ENCODE measurements at regions not wholly inside any gene's neighbourhood (a gene's known extent, or its start where the extent isn't known, plus 50 kb on each side); places are given as distances from the start of the nearest gene placed in this dataset.

DNA sequence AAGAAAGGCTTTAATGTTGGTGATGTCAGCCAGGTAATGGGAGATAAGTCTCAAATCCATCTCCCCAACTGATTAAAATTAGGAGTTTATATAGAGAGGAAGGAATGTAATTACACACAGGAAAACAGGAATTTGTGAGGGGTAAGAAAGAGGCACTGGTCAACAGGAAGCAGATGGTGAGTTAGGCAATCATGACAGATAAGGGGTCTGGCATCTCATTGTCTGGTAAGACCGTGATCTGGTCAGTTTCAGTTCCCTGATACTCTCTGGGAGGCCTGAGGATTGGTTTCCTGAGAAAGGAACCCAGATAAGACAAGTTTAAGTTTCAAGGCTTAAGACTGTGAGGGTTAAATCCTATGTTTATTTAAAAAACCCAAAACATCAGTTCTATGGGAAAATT, 414.7 kb upstream of the ARRDC4 start:
- WGBS, 3 donors: 44 to 69% (median 53%) methylated on average over 1 of the region's 1 CpG

DNA sequence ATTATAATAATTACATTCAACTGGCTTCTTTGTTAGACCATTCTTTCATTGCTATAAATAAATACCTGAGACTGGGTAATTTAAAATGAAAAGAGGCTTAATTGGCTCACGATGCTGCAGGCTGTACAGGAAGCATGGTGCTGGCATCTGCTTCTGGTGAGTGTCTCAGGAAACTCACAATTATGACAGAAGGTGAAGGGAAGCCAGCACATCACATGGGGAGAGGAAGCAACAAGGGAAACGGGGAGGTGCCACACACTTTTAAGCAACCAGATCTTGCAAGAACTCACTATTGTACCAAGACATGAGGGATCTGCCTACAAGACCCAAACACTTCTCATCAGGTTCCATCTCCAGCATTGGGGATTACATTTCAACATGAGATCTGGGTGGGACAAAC, 413.1 kb upstream of the ARRDC4 start:
- intact Hi-C loops (cut with DNase I): no loop called here
- TF ChIP-seq, protein P1, sequence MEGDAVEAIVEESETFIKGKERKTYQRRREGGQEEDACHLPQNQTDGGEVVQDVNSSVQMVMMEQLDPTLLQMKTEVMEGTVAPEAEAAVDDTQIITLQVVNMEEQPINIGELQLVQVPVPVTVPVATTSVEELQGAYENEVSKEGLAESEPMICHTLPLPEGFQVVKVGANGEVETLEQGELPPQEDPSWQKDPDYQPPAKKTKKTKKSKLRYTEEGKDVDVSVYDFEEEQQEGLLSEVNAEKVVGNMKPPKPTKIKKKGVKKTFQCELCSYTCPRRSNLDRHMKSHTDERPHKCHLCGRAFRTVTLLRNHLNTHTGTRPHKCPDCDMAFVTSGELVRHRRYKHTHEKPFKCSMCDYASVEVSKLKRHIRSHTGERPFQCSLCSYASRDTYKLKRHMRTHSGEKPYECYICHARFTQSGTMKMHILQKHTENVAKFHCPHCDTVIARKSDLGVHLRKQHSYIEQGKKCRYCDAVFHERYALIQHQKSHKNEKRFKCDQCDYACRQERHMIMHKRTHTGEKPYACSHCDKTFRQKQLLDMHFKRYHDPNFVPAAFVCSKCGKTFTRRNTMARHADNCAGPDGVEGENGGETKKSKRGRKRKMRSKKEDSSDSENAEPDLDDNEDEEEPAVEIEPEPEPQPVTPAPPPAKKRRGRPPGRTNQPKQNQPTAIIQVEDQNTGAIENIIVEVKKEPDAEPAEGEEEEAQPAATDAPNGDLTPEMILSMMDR (IDR thresholded peaks at IDR 0.05): no peak
- TF ChIP-seq EP300 (IDR thresholded peaks at IDR 0.05): no peak
- no peak for TF ChIP-seq POLR2A (IDR thresholded peaks at IDR 0.05)
- H3K27ac ChIP-seq: no peak overlapping the region
- H3K4me1 ChIP-seq (ENCODE audit: insufficient read depth): no peaks in the 10 kb centered on the region
- WGBS, 3 donors: 56 to 64% (median 57%) methylated on average over 2 of the region's 2 CpGs
- no peaks in the 10 kb centered on the region for H3K36me3 ChIP-seq
- DNase-seq: no peak
- no peak overlapping the region for H3K4me3 ChIP-seq
- no peaks in the 10 kb centered on the region for H3K9me3 ChIP-seq
- no peaks in the 10 kb centered on the region for H3K27me3 ChIP-seq

More for the DNA sequence above, 414.7 kb upstream of the ARRDC4 start:
- H3K36me3 ChIP-seq: no peaks in the 10 kb centered on the region
- intact Hi-C loops (cut with DNase I): no loop called here
- H3K9me3 ChIP-seq: no peaks in the 10 kb centered on the region
- no peaks in the 10 kb centered on the region for H3K4me1 ChIP-seq (ENCODE audit: insufficient read depth)
- H3K27me3 ChIP-seq: no peaks in the 10 kb centered on the region
- H3K27ac ChIP-seq: no peak overlapping the region
- no peak for DNase-seq
- H3K4me3 ChIP-seq: no peak overlapping the region
- TF ChIP-seq POLR2A (IDR thresholded peaks at IDR 0.05) (no peak), EP300 (IDR thresholded peaks at IDR 0.05) (no peak)
- TF ChIP-seq, protein P1 (IDR thresholded peaks at IDR 0.05): no peak

DNA sequence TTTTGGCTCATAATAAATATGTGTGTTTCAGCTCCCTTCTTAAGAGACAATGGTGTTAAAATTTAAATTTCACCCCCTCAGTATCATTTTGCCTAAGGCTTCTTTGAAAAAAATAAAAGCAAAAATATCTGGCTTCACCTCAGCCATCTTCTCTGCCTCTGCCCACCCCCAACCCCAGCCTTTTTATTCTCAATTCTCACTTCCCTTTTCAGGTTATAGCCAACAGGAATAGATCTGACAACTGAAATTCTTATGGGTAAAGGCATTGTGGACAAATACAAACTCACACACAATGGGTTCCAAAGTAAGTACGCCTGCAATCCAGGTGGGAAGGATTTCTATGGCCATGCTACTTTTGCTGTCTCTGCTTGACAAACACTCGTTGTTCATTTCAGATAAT, 399.0 kb upstream of the ARRDC4 start:
- intact Hi-C loops (cut with DNase I): no loop called here
- TF ChIP-seq POLR2A (IDR thresholded peaks at IDR 0.05) (no peak), EP300 (IDR thresholded peaks at IDR 0.05) (no peak)
- TF ChIP-seq, protein P1 (IDR thresholded peaks at IDR 0.05): no peak
- Histone ChIP-seq H3K9me3 (no peaks in the 10 kb centered on the region), H3K27me3 (no peaks in the 10 kb centered on the region), H3K36me3 (no peaks in the 10 kb centered on the region), H3K4me3 (no peak overlapping the region), H3K27ac (no peak overlapping the region), H3K4me1 (ENCODE audit: insufficient read depth) (no peaks in the 10 kb centered on the region)
- 63 to 80% (median 73%) methylated on average over 2 of the region's 2 CpGs for WGBS, 3 donors
- DNase-seq: no peak

DNA sequence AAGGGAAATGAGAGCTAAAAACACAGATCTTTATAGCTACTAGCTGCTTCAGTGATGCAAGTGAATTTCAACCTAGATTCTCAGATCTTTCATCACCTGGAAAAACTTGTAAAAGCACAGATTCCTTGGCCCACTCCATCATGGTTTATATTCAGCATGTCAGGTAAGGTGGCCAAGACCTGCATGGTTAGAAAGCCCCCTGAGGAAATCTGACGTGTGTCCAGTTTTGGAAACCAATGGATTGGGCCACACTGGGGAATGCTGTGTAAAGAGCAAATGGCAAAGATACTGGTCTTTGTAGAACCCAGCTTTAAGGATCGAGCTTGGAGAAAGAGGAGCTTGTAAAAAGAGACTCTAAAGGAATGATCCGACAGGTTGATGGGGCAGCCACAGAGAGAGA, 397.0 kb upstream of the ARRDC4 start:
- no peak for DNase-seq
- intact Hi-C loops (cut with DNase I): no loop called here
- 79 to 86% (median 83%) methylated on average over 3 of the region's 3 CpGs for WGBS, 3 donors
- H3K4me3 ChIP-seq: no peak overlapping the region
- no peaks in the 10 kb centered on the region for H3K9me3 ChIP-seq
- TF ChIP-seq EP300 (IDR thresholded peaks at IDR 0.05): no peak
- TF ChIP-seq, protein P1 (IDR thresholded peaks at IDR 0.05): no peak
- no peak for TF ChIP-seq POLR2A (IDR thresholded peaks at IDR 0.05)
- H3K27ac ChIP-seq: no peak overlapping the region
- H3K27me3 ChIP-seq: no peaks in the 10 kb centered on the region
- H3K4me1 ChIP-seq (ENCODE audit: insufficient read depth): no peaks in the 10 kb centered on the region
- no peaks in the 10 kb centered on the region for H3K36me3 ChIP-seq

DNA sequence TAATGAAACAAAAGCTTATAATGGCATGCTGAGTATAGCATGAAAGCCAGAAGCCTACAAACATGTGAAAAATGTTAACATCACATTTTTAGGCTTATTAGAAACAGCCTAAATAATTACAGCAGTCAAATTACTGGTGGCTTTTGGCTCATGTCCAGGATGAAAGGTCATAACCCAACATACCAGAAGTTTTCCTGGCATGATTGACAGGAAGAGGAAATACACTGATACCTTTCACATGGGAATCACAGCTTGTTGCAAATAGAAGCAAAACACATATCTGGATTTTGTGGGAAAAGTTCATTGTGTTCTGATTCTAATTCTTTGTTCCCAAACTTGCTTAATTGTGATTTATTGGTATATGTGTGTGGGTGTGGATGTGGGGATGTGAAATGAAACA, 393.5 kb upstream of the ARRDC4 start:
- no peaks in the 10 kb centered on the region for H3K27me3 ChIP-seq
- H3K36me3 ChIP-seq: no peaks in the 10 kb centered on the region
- intact Hi-C loops (cut with DNase I): no loop called here
- H3K9me3 ChIP-seq: no peaks in the 10 kb centered on the region
- H3K4me3 ChIP-seq: no peak overlapping the region
- TF ChIP-seq, protein P1 (IDR thresholded peaks at IDR 0.05): no peak
- TF ChIP-seq EP300 (IDR thresholded peaks at IDR 0.05) (no peak), POLR2A (IDR thresholded peaks at IDR 0.05) (no peak)
- no peaks in the 10 kb centered on the region for H3K4me1 ChIP-seq (ENCODE audit: insufficient read depth)
- no peak for DNase-seq
- no peak overlapping the region for H3K27ac ChIP-seq

Measured in ovary (tissue), 7 donors.